Fibroblast of skin of abdomen (primary cell): ENCODE measurements at regions not wholly inside any gene's neighbourhood (a gene's known extent, or its start where the extent isn't known, plus 50 kb on each side); places are given as distances from the start of the nearest gene placed in this dataset.

Experiments
- DNase-seq: peaks from one replicate; pipeline ENCODE4 v3.0.0-alpha.2; 2013

DNA sequence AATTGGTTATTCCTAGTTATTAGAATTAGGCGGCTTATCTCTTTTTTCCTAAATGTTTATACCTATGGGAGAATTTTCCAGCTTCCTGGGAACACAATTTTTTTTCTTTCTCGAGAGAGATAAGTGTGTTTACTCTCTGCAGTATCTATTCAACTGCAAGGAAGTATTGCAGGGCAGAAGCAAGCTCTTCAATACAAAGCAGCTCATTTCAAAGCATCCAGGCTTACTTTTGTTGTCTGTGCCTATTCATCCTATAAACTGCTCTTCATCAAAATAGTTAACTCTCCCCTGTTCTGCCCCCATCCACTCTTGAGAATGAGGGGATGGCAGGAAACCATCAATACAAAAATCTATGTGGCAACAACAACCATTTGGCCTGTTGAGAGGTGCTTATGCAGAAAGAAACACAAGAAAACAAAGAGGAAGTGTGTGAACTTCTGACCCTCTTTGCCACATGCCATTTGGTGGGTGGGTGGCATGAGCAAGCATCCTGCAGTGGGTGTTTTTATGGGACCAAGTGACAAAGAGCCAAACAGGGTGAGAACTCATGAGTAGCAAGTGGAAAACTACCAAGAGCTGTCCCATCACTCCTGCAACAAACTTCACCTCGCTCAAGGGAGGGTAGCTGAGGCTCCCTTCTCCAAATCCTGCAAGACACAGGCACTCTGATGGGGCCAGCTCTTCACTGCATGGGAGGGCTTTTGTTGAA, 50.6 kb upstream of the MRPS6 start:
- no peak for DNase-seq

DNA sequence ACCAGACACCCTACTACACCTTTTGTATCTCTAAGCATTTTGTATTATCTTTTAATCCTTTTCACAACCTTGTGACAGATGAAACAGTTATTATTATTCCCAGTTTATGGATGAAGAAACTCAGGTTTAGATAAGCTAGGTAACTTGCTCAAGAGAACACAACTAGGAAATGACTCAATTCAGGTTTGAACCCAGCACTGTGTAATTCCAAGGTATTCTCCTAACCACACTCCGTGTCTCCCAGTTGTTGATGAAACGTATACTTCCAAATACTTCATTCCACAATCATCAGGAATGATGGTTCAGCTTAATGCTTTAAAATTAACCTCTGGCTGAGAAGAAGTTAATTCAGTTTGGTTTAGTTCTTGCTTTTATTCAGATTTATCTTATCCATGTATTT, 51.7 kb upstream of the MRPS6 start:
- peak; percentile 20 for DNase-seq

DNA sequence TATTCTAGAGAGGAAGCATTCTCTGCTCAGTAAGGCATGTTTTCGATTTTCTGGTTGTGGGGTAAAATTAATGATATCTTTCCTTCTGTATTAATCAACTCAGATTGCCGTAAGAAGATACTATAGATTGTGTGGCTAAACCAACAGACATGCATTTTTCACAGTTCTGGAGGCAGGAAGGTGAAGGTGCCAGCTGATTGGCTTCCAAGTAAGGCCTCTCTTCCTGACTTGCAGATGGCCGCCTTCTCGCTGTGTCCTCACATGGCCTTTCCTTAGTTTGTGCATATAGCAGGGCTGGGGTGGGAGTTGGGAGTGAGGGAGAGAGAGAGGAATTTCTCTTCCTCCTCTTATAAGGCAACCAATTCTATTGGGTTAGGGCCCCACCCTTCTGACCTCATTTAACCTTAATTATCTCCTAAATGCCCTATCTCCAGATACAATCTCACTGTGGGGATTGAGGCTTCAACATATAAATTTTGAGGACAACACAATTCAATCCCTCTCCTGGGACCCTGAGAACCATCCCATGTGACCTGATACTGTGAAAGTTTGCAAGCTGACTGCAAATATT, 52.3 kb upstream of the MRPS6 start:
- DNase-seq: no peak

- peak; percentile 15 for DNase-seq
Measured at GRCh38 chr21:34020005-34020847, 53.2 kb upstream of the MRPS6 start.

GRCh38 chr21:34019402-34019801, 54.0 kb upstream of the MRPS6 start:
- DNase-seq: no peak

- no peak for DNase-seq
Measured at GRCh38 chr21:34018910-34019309, 54.5 kb upstream of the MRPS6 start.

DNA sequence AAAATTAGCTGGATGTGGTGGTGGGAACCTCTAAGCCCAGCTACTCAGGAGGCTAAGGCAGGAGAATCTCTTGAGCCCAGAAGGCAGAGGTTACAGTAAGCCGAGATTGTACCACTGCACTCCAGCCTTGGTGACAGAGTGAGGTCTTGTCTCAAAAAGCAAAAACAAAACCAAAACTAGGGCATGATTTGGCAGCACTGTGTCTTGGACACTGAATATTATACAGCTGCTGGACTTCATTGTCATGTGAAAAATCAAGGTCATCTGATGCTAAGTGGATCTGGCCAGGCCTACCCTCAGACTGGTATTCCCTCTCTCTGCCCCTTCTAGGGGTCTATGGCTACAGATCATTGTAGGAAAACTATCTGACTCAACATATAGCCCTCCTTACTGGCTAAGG, 55.2 kb upstream of the MRPS6 start:
- no peak for DNase-seq

- peak; percentile 55 for DNase-seq
Measured at GRCh38 chr21:34017039-34017961, 56.1 kb upstream of the MRPS6 start.

DNA sequence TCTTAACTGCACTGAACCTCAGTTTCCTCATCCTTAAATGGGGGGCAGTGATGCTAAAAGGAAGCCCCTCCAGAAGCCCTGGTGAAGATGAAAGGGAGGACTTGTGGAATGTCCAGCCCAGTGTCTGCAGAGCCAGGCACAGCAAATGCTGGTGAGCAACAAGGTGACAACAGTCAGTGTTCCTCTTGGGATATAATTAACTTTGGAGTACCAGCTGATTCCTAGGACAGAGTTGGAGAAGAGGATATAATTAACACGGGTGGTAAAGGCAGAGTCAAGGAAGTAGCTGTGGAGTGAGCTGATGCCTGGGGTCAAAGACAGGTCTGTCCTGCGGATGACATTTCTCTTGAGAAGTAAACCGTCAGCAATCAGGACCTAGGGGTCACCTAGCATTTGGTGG, 60.7 kb upstream of the MRPS6 start:
- no peak for DNase-seq

DNA sequence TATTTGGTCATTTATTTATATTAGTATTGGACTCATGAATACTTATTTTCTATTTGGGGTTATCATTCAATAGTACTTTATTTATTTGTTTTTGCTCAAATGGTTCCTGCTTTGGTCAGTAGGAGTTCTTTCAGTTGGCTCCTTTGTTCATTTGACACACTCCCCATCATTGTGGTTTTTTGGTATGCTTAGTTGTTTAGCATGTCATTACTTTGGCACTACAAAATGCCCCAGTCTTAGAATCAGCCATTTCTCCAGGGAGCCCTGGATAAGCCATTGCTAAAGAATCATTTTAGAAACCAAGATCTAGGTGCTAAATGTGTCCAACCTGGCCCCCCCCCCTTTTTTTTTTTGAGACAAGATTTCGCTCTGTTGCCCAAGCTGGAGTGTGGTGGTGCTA, 61.7 kb upstream of the MRPS6 start:
- DNase-seq: no peak

GRCh38 chr21:34009193-34009592, 64.2 kb upstream of the MRPS6 start:
- DNase-seq: no peak

DNA sequence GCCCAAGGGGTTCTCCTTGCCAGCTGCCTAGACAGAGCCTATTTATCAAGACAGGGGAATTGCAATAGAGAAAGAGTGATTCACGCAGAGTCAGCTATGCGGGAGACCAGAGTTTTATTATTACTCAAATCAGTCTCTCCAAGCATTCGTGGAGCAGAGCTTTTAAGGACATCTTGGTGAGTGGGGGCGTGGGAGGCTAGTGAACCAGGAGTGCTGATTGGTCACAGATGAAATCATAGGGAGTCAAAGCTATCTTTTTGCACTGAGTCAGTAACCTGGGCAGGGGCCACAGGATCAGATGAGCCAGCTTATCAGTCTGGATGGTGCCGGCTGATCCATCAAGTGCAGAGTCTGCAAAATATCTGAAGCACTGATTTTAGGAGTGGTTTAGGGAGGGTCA, 64.8 kb upstream of the MRPS6 start:
- no peak for DNase-seq

GRCh38 chr21:34006611-34007168, 66.7 kb upstream of the MRPS6 start:
- DNase-seq: no peak

DNA sequence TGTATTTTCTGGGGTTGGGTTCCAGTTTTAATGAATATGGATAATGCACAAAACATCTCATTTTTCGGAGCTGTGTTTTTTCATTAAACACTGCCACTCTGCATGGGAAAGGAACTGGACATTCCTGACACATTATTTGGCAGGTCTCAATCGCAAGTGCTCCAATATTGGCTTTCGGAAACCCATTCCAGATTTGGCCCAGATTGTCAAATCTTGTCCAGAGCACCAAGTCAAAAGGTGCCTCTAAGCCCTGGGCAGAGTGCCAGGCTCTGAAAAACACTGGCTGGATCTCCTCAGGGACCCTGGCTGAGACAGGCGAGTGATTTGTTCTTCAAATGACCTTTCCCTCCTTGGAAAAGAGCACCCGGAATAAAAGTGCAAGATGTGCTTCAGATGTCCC, 68.4 kb upstream of the MRPS6 start:
- DNase-seq: no peak

DNA sequence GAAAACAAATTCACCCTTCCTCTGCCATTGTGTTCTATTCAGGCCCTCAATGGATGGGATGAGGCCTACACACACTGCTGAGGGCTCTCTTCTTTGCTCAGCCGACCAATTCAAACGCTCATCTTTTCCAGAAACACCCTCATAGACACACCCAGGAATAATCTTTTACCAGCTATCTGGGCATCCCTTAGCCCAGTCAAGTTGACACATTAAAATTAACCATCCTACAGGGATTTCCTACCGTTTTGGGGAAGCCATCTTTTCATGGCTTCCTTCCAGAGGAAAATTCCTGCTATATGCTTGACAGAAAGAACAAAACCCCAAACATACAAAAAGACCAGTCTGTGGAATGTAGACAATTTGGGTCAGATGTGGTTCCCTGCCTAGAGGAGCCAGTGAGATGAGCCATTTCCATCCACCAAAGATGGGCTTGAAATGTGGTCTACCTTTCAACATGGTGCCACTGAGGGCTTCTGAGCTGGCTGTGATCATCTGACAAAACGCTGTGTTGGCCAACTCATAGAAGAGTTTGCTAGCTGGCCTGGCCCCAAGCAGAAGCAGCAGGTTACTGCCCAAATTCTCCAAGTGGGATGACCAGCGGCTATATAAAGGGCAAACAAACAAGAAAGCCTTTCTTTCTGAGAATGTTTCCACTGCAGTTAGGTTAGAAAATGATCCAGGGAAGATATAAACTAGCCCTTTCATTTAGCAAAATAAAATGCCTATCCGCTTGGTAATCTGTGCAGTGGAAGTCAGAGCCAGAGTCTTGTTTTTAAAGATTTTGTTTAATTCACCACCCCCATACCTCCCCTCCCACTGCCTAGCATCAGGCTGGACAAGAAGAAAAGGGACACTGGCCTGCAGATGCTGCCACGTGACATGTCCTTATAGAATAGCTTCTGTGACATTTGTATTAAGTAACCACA, 69.1 kb upstream of the MRPS6 start:
- no peak for DNase-seq

GRCh38 chr21:34003428-34003827, 70.0 kb upstream of the MRPS6 start:
- DNase-seq: no peak

GRCh38 chr21:34000375-34000774, 73.0 kb upstream of the MRPS6 start:
- no peak for DNase-seq

- no peak for DNase-seq
Measured at GRCh38 chr21:33998809-33999208, 74.6 kb upstream of the MRPS6 start.

GRCh38 chr21:33998402-33998801, 75.0 kb upstream of the MRPS6 start:
- DNase-seq: no peak

DNA sequence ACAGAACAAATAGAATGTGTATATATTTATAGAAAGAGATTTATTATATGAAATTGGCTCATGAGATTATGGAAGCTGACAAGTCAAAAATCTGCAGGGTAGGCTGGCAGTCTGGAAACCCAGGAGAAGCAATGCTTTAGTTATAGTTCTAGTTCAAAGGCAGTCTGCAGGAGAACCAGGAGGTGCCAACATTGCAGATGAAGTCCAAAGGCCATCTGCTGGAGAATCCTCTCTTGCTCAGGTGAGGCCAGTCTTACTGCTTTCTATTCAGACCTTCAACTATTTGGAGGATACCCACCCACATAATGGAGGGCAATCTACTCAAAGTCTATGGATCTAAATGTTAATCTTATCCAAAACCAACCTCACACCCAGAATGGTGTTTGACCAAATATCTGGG, 75.9 kb upstream of the MRPS6 start:
- DNase-seq: no peak

GRCh38 chr21:33994373-33994772, 78.8 kb upstream of the ATP5PO start:
- no peak for DNase-seq
